ENCODE measurements at regions not wholly inside any gene's neighbourhood (a gene's known extent, or its start where the extent isn't known, plus 50 kb on each side); places are given as distances from the start of the nearest gene placed in this dataset.

DNA sequence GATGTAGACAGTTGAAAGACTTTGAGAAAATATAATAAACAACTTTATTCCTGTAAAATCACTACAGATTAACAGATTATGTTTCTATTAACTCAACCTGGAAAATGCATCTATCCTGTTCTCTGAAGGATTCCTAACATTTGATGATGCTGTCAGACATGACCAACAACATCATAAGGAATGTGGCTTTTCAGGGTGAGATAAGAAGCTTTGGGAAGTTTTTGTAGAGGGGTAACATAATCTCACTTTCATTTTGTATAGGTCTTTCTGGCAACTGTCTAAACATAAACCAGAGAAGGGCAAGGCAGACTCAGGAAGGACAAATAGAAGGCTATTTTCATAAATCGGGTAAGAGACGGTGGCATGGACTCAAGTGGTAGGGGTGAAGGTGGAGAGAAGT is 112.2 kb downstream of the TES start:
- TF ChIP-seq, protein P1, sequence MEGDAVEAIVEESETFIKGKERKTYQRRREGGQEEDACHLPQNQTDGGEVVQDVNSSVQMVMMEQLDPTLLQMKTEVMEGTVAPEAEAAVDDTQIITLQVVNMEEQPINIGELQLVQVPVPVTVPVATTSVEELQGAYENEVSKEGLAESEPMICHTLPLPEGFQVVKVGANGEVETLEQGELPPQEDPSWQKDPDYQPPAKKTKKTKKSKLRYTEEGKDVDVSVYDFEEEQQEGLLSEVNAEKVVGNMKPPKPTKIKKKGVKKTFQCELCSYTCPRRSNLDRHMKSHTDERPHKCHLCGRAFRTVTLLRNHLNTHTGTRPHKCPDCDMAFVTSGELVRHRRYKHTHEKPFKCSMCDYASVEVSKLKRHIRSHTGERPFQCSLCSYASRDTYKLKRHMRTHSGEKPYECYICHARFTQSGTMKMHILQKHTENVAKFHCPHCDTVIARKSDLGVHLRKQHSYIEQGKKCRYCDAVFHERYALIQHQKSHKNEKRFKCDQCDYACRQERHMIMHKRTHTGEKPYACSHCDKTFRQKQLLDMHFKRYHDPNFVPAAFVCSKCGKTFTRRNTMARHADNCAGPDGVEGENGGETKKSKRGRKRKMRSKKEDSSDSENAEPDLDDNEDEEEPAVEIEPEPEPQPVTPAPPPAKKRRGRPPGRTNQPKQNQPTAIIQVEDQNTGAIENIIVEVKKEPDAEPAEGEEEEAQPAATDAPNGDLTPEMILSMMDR (conservative IDR thresholded peaks at IDR 0.05; ENCODE audit: low read depth in 2 of 2), result no peak
- TF ChIP-seq ZNF114 (CRISPR knock-in tag; IDR thresholded peaks at IDR 0.05) (no peak), POLR2AphosphoS5 (IDR thresholded peaks at IDR 0.05; ENCODE audit: low read depth) (no peak), EZH2 (IDR thresholded peaks at IDR 0.05; ENCODE audit: low read depth, unreplicated experiment) (no peak)

All from GM23338 (cell line).